Thyroid gland (tissue), 4 donors: ENCODE measurements at regions not wholly inside any gene's neighbourhood (a gene's known extent, or its start where the extent isn't known, plus 50 kb on each side); places are given as distances from the start of the nearest gene placed in this dataset.
A peak's percentile ranks its signal among the peaks of the same experiment; 100 is the strongest.

Experiments
- DNase-seq, 2 donors: peaks; one replicate each; pipeline ENCODE4 v3.0.0-alpha.2; 2019
- H3K27ac ChIP-seq, 3 donors: fragments of 200-600 bp; sonication (generic); 1 replicate in 2 of 3; 2 replicates in 1 of 3; pipeline ENCODE4 v1.5.1; 2016 to 2019; ENCODE audit warnings: mild to moderate bottlenecking in 1 of 3, moderate library complexity in 1 of 3
- H3K27me3 ChIP-seq: fragments of 200-600 bp; sonication (generic); one replicate; pipeline ENCODE4 v1.5.1; 2019
- H3K36me3 ChIP-seq, 2 donors: fragments of 200-600 bp; sonication (generic); one replicate each; pipeline ENCODE4 v1.5.1; 2016 to 2019
- H3K4me1 ChIP-seq, 2 donors: fragments of 200-600 bp; sonication (generic); one replicate each; pipeline ENCODE4 v1.5.1; 2017 to 2019
- H3K4me3 ChIP-seq, 3 donors: fragments of 200-600 bp; sonication (generic); replicated peaks in 1 of 3; 1 replicate in 2 of 3; 2 replicates in 1 of 3; pipeline ENCODE4 v1.5.1; 2016; ENCODE audit warnings: mild to moderate bottlenecking in 1 of 3
- H3K9me3 ChIP-seq: fragments of 200-600 bp; sonication (generic); one replicate; pipeline ENCODE4 v1.5.1; 2017
- CTCF ChIP-seq, 6 experiments: fragments of 200-600 bp in 3 of 6; fragments of 450-650 bp in 3 of 6; sonication (generic) in 3 of 6; IDR thresholded peaks; one replicate each; pipeline ENCODE4 v1.5.1; 2016 to 2019; ENCODE audit warnings: antibody characterized with exemption in 6 of 6, mild to moderate bottlenecking in 2 of 6, inconsistent platforms in 1 of 6, moderate library complexity in 1 of 6
- POLR2A ChIP-seq, 2 donors: fragments of 450-650 bp; IDR thresholded peaks; one replicate each; pipeline ENCODE4 v1.6.1; 2017; ENCODE audit warnings: antibody characterized with exemption in 2 of 2, mild to moderate bottlenecking in 2 of 2, moderate library complexity in 1 of 2
- WGBS, 2 donors: methylation state at CpG; one replicate each; pipeline ENCODE4 v1.1.5; 2017; 5-methylcytosine and 5-hydroxymethylcytosine counted together
- intact Hi-C: fragments of 100-400 bp; cut with DNase I; formaldehyde crosslinking; loops from one replicate; pipeline ENCODE4 v1.15.1; 2023

DNA sequence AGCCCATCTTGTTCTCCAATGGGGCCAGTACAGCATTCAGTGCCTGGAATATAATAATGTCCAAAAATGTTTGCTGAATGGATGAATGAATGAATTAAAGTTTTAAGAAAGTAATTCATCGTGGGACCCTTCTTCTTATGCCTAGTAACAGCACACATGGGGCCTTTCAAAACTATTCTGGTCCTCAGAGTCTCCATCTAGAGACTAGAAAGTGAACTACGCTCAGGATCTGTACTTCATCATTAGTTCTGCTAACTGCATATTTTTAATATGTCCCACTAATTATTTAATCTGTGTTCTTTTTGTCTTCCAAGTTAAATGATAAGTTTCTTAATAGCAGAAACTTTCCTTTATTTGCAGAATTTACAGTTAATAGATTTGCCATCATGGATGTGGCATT lies 172.5 kb downstream of the SMAD2 start:
- Histone ChIP-seq H3K36me3 (no peaks in the 10 kb centered on the region), H3K27ac (no peak overlapping the region), H3K9me3 (no peaks in the 10 kb centered on the region), H3K4me1 (no peaks in the 10 kb centered on the region), H3K4me3 (no peak overlapping the region), H3K27me3 (no peaks in the 10 kb centered on the region)
- 68 to 80% methylated on average over 2 of the region's 2 CpGs for WGBS, 2 donors
- no peak for TF ChIP-seq POLR2A (IDR thresholded peaks at IDR 0.05)
- peak in 1 of 6 experiments; percentile 38 for TF ChIP-seq CTCF (IDR thresholded peaks at IDR 0.05)
- no peak for DNase-seq
- intact Hi-C loops: loop anchor here (5.0 kb wide), 1 partner anchor 536 kb away; no protein-coding TSS in a partner anchor

DNA sequence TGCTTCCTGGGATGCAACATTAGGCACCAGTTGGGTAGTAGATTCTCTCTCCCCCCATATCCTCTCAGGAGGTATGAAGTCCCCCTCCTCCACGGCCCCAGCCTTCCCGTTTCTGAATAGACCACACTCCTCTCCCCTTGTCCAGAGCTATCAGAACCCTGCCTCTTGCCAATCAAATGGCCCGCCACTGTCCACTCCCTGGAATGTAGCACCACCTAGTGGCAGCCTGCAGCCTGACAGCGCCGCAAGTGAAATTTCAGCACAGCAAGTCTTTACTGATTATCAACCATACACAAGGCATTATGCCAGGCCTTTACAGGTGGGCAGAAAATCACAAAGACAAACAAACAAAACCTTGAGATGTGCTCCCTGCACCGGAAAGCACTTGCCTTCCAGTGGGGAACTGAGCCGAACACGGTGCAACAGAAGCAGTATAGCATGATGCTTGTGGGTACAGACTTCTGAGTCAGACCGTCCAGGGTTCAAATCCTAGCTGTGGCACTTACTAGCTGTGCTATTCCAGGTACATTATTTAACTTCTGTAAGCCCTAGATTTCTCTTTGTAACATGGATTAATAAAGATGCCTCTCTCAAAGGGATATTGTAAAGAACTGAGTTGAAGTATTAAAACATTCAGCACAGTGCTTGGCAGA lies 174.0 kb downstream of the SMAD2 start:
- intact Hi-C loops: loop anchor here (5.0 kb wide), 1 partner anchor 534 kb away; no protein-coding TSS in a partner anchor
- TF ChIP-seq POLR2A (IDR thresholded peaks at IDR 0.05): no peak
- peak; percentile 70 to 92 (median 79) for TF ChIP-seq CTCF (IDR thresholded peaks at IDR 0.05)
- no peaks in the 10 kb centered on the region for H3K4me1 ChIP-seq
- no peaks in the 10 kb centered on the region for H3K27me3 ChIP-seq
- no peak overlapping the region for H3K4me3 ChIP-seq
- 19 to 20% methylated on average over 9 of the region's 9 CpGs for WGBS, 2 donors
- no peaks in the 10 kb centered on the region for H3K9me3 ChIP-seq
- no peak overlapping the region for H3K27ac ChIP-seq
- H3K36me3 ChIP-seq: no peaks in the 10 kb centered on the region
- DNase-seq: peak; percentile 58 to 72

DNA sequence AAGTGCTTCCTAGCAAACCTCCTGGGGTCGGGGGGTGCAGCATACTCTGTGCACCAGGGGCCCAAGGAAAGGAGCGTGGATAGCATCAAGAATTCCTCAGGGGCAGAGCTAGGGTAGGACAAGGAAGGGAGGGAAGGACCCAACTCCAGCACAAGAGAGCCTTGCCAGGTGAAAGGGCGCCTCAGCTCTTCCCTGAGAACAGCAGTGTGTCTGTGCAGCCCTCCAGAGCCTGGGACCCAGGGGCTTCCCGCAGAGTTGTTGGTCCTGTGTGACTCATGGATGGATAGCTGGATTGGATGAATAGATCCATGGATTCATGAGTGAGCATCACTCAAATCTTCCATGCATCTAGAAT lies 175.4 kb downstream of the SMAD2 start:
- no peak for DNase-seq
- no peaks in the 10 kb centered on the region for H3K9me3 ChIP-seq
- H3K4me1 ChIP-seq: no peaks in the 10 kb centered on the region
- WGBS, 2 donors: 83 to 86% methylated on average over 3 to 4 of the region's 4 CpGs
- no peak overlapping the region for H3K27ac ChIP-seq
- TF ChIP-seq CTCF (IDR thresholded peaks at IDR 0.05) (no peak), POLR2A (IDR thresholded peaks at IDR 0.05) (no peak)
- no peak overlapping the region for H3K4me3 ChIP-seq
- H3K27me3 ChIP-seq: no peaks in the 10 kb centered on the region
- intact Hi-C loops: loop anchor here (5.0 kb wide), 1 partner anchor 533 kb away; no protein-coding TSS in a partner anchor
- no peaks in the 10 kb centered on the region for H3K36me3 ChIP-seq

- no peaks in the 10 kb centered on the region for H3K4me1 ChIP-seq
- H3K9me3 ChIP-seq: no peaks in the 10 kb centered on the region
- TF ChIP-seq CTCF (IDR thresholded peaks at IDR 0.05) (peak in 5 of 6 experiments; percentile 31 to 72 (median 48)), POLR2A (IDR thresholded peaks at IDR 0.05) (no peak)
- WGBS, 2 donors: 53 to 56% methylated on average over 29 of the region's 29 CpGs
- intact Hi-C loops: loop anchor here (5.0 kb wide), 3 partner anchors 532 to 652 kb away; no protein-coding TSS in a partner anchor
- H3K36me3 ChIP-seq: no peaks in the 10 kb centered on the region
- H3K27me3 ChIP-seq: no peaks in the 10 kb centered on the region
- no peak overlapping the region for H3K27ac ChIP-seq
- H3K4me3 ChIP-seq: no peak overlapping the region
- peak in 1 of 2 donors; percentile 48 for DNase-seq
Observed at GRCh38 chr18:47754311-47755101, 176.0 kb downstream of the SMAD2 start.
